ENCODE measurements at regions not wholly inside any gene's neighbourhood (a gene's known extent, or its start where the extent isn't known, plus 50 kb on each side); places are given as distances from the start of the nearest gene placed in this dataset.

GRCh38 chr13:47426126-47426849 lies 529.4 kb upstream of the HTR2A start:
- H3K9me3 ChIP-seq = peaks cover 6% of the 10 kb centered on the region
- TF ChIP-seq CTCF (IDR thresholded peaks at IDR 0.05) = no peak
- no peak for ATAC-seq
- no peaks in the 10 kb centered on the region for H3K36me3 ChIP-seq (ENCODE audit: low read depth)
- intact Hi-C loops (cut with DNase I, micrococcal nuclease) = no loop called here
- H3K4me3 ChIP-seq = no peak overlapping the region
- no peaks in the 10 kb centered on the region for H3K4me1 ChIP-seq (ENCODE audit: low read depth)
- DNase-seq = peak in 1 of 3 donors; percentile 2

- no peaks in the 10 kb centered on the region for H3K36me3 ChIP-seq (ENCODE audit: low read depth)
Observed at GRCh38 chr13:47421525-47421924, 524.7 kb upstream of the HTR2A start.

GRCh38 chr13:47420568-47420967 lies 523.7 kb upstream of the HTR2A start:
- intact Hi-C loops (cut with DNase I, micrococcal nuclease) = no loop called here
- no peak for DNase-seq
- no peaks in the 10 kb centered on the region for H3K36me3 ChIP-seq (ENCODE audit: low read depth)
- peaks cover 18% of the 10 kb centered on the region for H3K9me3 ChIP-seq
- no peak for TF ChIP-seq CTCF (IDR thresholded peaks at IDR 0.05)
- H3K4me3 ChIP-seq = no peak overlapping the region
- H3K4me1 ChIP-seq (ENCODE audit: low read depth) = no peaks in the 10 kb centered on the region
- ATAC-seq = no peak

More at GRCh38 chr13:47421525-47421924, 524.7 kb upstream of the HTR2A start:
- Histone ChIP-seq H3K4me3 (no peak overlapping the region), H3K9me3 (peaks cover 18% of the 10 kb centered on the region), H3K4me1 (ENCODE audit: low read depth) (no peaks in the 10 kb centered on the region)
- ATAC-seq (no peak), DNase-seq (no peak)
- TF ChIP-seq CTCF (IDR thresholded peaks at IDR 0.05) = no peak
- intact Hi-C loops (cut with DNase I, micrococcal nuclease) = no loop called here

GRCh38 chr13:47420020-47420419 lies 523.2 kb upstream of the HTR2A start:
- Histone ChIP-seq H3K4me1 (ENCODE audit: low read depth) (no peaks in the 10 kb centered on the region), H3K9me3 (peaks cover 23% of the 10 kb centered on the region), H3K4me3 (no peak overlapping the region), H3K36me3 (ENCODE audit: low read depth) (no peaks in the 10 kb centered on the region)
- TF ChIP-seq CTCF (IDR thresholded peaks at IDR 0.05) = no peak
- DNase-seq (no peak), ATAC-seq (no peak)
- intact Hi-C loops (cut with DNase I, micrococcal nuclease) = no loop called here

- ATAC-seq = no peak
- TF ChIP-seq CTCF (IDR thresholded peaks at IDR 0.05) = no peak
- Histone ChIP-seq H3K4me3 (no peak overlapping the region), H3K4me1 (ENCODE audit: low read depth) (no peaks in the 10 kb centered on the region), H3K36me3 (ENCODE audit: low read depth) (no peaks in the 10 kb centered on the region), H3K9me3 (peaks cover 25% of the 10 kb centered on the region)
- intact Hi-C loops (cut with DNase I, micrococcal nuclease) = no loop called here
- DNase-seq = no peak
Observed at GRCh38 chr13:47418206-47418920, 521.5 kb upstream of the HTR2A start.
